ENCODE measurements at regions not wholly inside any gene's neighbourhood (a gene's known extent, or its start where the extent isn't known, plus 50 kb on each side); places are given as distances from the start of the nearest gene placed in this dataset.

GRCh38 chr1:25126562-25126961, 105.7 kb downstream of the SYF2 start (continued):
- no peak for TF ChIP-seq ZNF512B (CRISPR knock-in tag; IDR thresholded peaks at IDR 0.05; ENCODE audit: borderline replicate concordance)
- TF ChIP-seq BORCS8-MEF2B (CRISPR knock-in tag; IDR thresholded peaks at IDR 0.05): no peak
- no peak for TF ChIP-seq FOXK1 (CRISPR knock-in tag; IDR thresholded peaks at IDR 0.05; ENCODE audit: borderline replicate concordance, low read depth)
- no peak for TF ChIP-seq ZNF616 (CRISPR knock-in tag; IDR thresholded peaks at IDR 0.05; ENCODE audit: low read depth)
- TF ChIP-seq TCF7 (IDR thresholded peaks at IDR 0.05; ENCODE audit: low read depth): peak; percentile 65
- TF ChIP-seq USF2 (IDR thresholded peaks at IDR 0.05; ENCODE audit: low read depth, low read length): peak; percentile 45; the same call in 1 of the 2 replicates
- TF ChIP-seq USF2 (CRISPR knock-in tag; IDR thresholded peaks at IDR 0.05; ENCODE audit: borderline replicate concordance): peak; percentile 70; the same call in 1 of the 2 replicates
- no peak for TF ChIP-seq NFRKB (IDR thresholded peaks at IDR 0.05)
- peak; percentile 47; the same call in 1 of the 2 replicates for TF ChIP-seq MED1 (CRISPR knock-in tag; IDR thresholded peaks at IDR 0.05)
- TF ChIP-seq SETDB1 (CRISPR knock-in tag; IDR thresholded peaks at IDR 0.05; ENCODE audit: borderline replicate concordance): no peak
- TF ChIP-seq SAFB2 (CRISPR knock-in tag; IDR thresholded peaks at IDR 0.05; ENCODE audit: borderline replicate concordance, low read depth): no peak
- no peak for TF ChIP-seq MXD4 (CRISPR knock-in tag; IDR thresholded peaks at IDR 0.05)
- no peak for TF ChIP-seq ZNF101 (CRISPR knock-in tag; IDR thresholded peaks at IDR 0.05; ENCODE audit: borderline replicate concordance, low read depth)
- TF ChIP-seq ATF2 (CRISPR knock-in tag; IDR thresholded peaks at IDR 0.05): no peak
- no peak for TF ChIP-seq CTCF (CRISPR knock-in tag; IDR thresholded peaks at IDR 0.05)
- TF ChIP-seq ZNF512 (CRISPR knock-in tag; IDR thresholded peaks at IDR 0.05): no peak
- no peak for TF ChIP-seq MLLT10 (CRISPR knock-in tag; IDR thresholded peaks at IDR 0.05)
- TF ChIP-seq THAP11 (CRISPR knock-in tag; IDR thresholded peaks at IDR 0.05): peak; percentile 90
- TF ChIP-seq PRPF4 (IDR thresholded peaks at IDR 0.05; ENCODE audit: low read depth, low read length, poor library complexity, severe bottlenecking): no peak
- no peak for TF ChIP-seq CREM (IDR thresholded peaks at IDR 0.05)
- no peak for TF ChIP-seq CREM (CRISPR knock-in tag; IDR thresholded peaks at IDR 0.05)
- no peak for TF ChIP-seq ZSCAN21 (CRISPR knock-in tag; IDR thresholded peaks at IDR 0.05; ENCODE audit: borderline replicate concordance)
- TF ChIP-seq ZNF543 (CRISPR knock-in tag; IDR thresholded peaks at IDR 0.05): no peak

All from HepG2 (cell line).